Neural crest cell (in vitro differentiated cells): ENCODE measurements at regions not wholly inside any gene's neighbourhood (a gene's known extent, or its start where the extent isn't known, plus 50 kb on each side); places are given as distances from the start of the nearest gene placed in this dataset.

Experiments
- DNase-seq: peaks from one replicate; pipeline ENCODE4 v3.0.0; 2021; ENCODE audit warnings: low read depth, mixed read lengths, low spot score
- H3K27ac Mint-ChIP-seq: one replicate; pipeline ENCODE4 v1.8.0; 2021; ENCODE audit warnings: mild to moderate bottlenecking, mixed read lengths; ENCODE audit not compliant: unreplicated experiment
- H3K27me3 Mint-ChIP-seq: 2 replicates; pipeline ENCODE4 v1.8.0; 2021; ENCODE audit warnings: low read depth, mild to moderate bottlenecking, mixed read lengths
- H3K36me3 Mint-ChIP-seq: 2 replicates; pipeline ENCODE4 v1.8.0; 2021; ENCODE audit warnings: low read depth, mild to moderate bottlenecking, mixed read lengths
- H3K4me1 Mint-ChIP-seq: 2 replicates; pipeline ENCODE4 v1.8.0; 2021; ENCODE audit warnings: mixed read lengths
- H3K4me3 Mint-ChIP-seq: one replicate; pipeline ENCODE4 v1.8.0; 2021; ENCODE audit warnings: mild to moderate bottlenecking, mixed read lengths
- H3K9me3 Mint-ChIP-seq: 2 replicates; pipeline ENCODE4 v1.8.0; 2021; ENCODE audit warnings: mixed read lengths
- CTCF ChIP-seq: fragments of 200-600 bp; sonication (generic); conservative IDR thresholded peaks from 2 replicates; pipeline ENCODE4 v1.5.0; 2021; ENCODE audit warnings: antibody characterized with exemption, mild to moderate bottlenecking

DNA sequence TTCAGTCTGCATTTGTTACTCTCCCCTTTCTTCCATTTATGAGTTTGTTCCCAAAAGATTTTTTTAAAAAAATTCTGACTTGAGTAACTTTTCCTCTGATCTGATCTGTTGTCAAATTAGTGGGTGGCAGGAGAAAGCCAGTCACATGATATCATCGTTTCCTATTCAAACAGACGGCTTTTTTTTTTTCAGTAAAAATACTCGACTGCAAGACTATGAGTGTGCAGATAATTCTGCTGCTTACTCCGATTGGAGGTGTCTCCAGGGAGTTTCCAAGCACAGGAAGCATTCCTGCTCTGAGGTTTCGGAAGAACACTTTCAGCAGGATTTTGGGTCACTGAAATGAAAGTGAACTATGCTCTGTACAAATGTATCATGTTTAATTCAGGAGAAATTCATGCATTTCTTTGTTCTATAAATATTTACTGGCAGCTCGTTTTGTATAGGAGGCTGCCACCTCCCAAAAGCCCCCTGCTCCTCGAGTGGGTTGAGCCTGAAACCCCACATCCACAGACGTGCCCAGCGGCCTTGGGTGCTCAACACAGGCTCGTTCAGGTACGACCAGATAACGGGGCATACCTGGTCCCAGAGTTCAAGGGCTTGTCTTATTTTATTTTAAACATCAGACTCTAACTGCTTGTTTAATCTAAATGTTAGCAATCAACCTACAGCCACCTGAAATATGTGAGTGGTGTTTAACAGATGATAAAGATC is 126.9 kb upstream of the ZNF516 start:
- TF ChIP-seq CTCF = no peak

DNA sequence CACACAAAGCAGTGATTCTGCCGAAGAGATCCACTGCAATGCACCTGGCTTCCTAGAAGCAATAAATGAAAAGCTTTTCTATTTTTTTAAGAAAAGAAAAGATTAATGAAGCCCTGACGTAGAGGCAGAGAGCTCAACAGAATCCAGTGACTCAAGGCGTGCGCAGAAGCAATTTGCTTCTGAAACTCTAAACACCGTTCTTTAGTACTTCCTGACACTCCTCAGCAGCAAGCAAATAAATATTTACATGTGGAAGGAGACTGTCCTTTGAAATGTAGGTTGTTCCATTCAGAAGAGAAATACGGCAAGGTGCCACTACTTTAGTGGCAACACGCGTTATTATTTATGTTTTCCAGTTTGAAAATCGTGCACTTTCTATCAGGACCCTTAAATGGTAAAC is 126.2 kb upstream of the ZNF516 start:
- H3K36me3 Mint-ChIP-seq = no peaks in the 10 kb centered on the region
- peaks cover 54% of the 10 kb centered on the region for H3K4me1 Mint-ChIP-seq
- no peak for TF ChIP-seq CTCF
- peak overlapping the region; percentile 40 for H3K4me3 Mint-ChIP-seq
- no peaks in the 10 kb centered on the region for H3K27me3 Mint-ChIP-seq
- no peak overlapping the region for H3K27ac Mint-ChIP-seq
- no peaks in the 10 kb centered on the region for H3K9me3 Mint-ChIP-seq
- DNase-seq = no peak

More for the DNA sequence above, 126.9 kb upstream of the ZNF516 start:
- Mint-ChIP-seq H3K27ac (no peak overlapping the region), H3K36me3 (no peaks in the 10 kb centered on the region), H3K9me3 (no peaks in the 10 kb centered on the region), H3K27me3 (no peaks in the 10 kb centered on the region), H3K4me3 (peak overlapping the region; percentile 74), H3K4me1 (peaks cover 54% of the 10 kb centered on the region)
- no peak for DNase-seq

GRCh38 chr18:76620321-76621170 is 125.5 kb upstream of the ZNF516 start:
- DNase-seq = peak; percentile 58
- Mint-ChIP-seq H3K27me3 (no peaks in the 10 kb centered on the region), H3K4me1 (peaks cover 54% of the 10 kb centered on the region), H3K36me3 (no peaks in the 10 kb centered on the region), H3K27ac (peak overlapping the region; percentile 94), H3K9me3 (no peaks in the 10 kb centered on the region), H3K4me3 (peak overlapping the region; percentile 68)
- TF ChIP-seq CTCF = peak; percentile 68

DNA sequence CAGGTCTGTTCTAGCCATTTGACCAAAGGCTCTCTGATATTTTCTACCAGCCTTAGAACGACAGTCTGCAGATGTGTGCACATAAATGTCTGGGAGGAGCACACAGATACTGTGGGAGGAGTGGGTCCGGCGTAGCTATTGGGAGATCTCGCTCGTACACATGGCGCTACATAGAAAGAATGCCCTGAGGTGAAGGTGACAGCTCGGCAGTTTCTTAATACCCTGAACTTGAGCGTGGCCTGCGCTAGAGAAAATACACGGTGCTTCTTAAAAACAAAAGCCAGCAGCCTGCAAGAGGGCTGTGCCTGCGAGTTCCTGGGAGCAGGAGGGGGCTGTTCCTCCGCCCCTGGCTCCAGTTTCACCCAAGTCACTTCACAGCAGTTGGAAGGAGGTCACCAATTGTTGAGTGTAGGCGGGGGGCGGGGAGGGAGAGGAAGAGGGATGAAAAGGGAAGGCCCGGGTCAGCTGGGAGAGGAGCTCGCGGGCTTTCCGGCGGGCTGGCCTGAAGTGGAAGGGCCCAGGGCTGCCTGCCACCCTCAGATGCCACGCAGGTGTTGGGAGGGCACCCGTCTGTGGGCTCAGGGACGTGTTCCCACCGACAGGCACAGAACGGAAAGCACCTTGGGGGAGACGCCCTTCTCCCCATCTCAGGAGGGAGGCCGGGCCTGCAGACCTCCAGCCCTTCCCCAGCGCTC is 124.7 kb upstream of the ZNF516 start:
- Mint-ChIP-seq H3K4me3 (peak overlapping the region; percentile 83), H3K9me3 (no peaks in the 10 kb centered on the region), H3K27ac (peak overlapping the region; percentile 94), H3K27me3 (no peaks in the 10 kb centered on the region), H3K36me3 (no peaks in the 10 kb centered on the region), H3K4me1 (peaks cover 54% of the 10 kb centered on the region)
- DNase-seq = peak; percentile 58
- TF ChIP-seq CTCF = no peak

- Mint-ChIP-seq H3K4me3 (peak overlapping the region; percentile 83), H3K9me3 (no peaks in the 10 kb centered on the region), H3K36me3 (no peaks in the 10 kb centered on the region), H3K27ac (peak overlapping the region; percentile 94), H3K4me1 (peaks cover 54% of the 10 kb centered on the region), H3K27me3 (no peaks in the 10 kb centered on the region)
- DNase-seq = no peak
- no peak for TF ChIP-seq CTCF
Measured at GRCh38 chr18:76619261-76619620, 124.2 kb upstream of the ZNF516 start.
